Heart left ventricle (tissue), 13 donors: ENCODE measurements at regions not wholly inside any gene's neighbourhood (a gene's known extent, or its start where the extent isn't known, plus 50 kb on each side); places are given as distances from the start of the nearest gene placed in this dataset.

Experiments used
- CTCF ChIP-seq, 12 donors: fragments of 200-600 bp; sonication (generic) in 4 of 12; IDR thresholded peaks; one replicate each; pipeline versions ENCODE4 v1.5.0 to v1.8.0; 2018 to 2022; ENCODE audit warnings: antibody characterized with exemption in 12 of 12, mild to moderate bottlenecking in 5 of 12
- POLR2A ChIP-seq, 2 donors: fragments of 450-650 bp; IDR thresholded peaks; one replicate each; pipeline ENCODE4 v1.6.1; 2017; ENCODE audit warnings: antibody characterized with exemption in 2 of 2, mild to moderate bottlenecking in 2 of 2, moderate library complexity in 2 of 2
- donor health status: ischemic (EF 13 %, LVEDD 7.1; RV severe dilation, severe dysfunction).
- donor health status: DM: no; HTN: yes; CAD: no.
- donor health status: DM: no; HTN: no; CAD: no.
- donor health status: ischemic (EF 25% LVEDD 6.9; RV normal size, moderate dysfunction).
- donor health status: ischemic (EF 25% LVEDD 5.7; RV mildly dilated, moderate dysfunction).
- donor health status: ischemic (EF 35%, LVEDD 5.7; RV mildly dilated, moderate dysfunction).
- donor health status: nonischemic (EF 11% LVEDD 7.7; RV severe dilation, severe dysfunction).
- donor health status: DM: yes; HTN: yes; CAD: no.
- donor health status: PGD.
- donor health status: ischemic (EF 29% LVEDD 5.4; RV normal size, mild dysfunction).
- donor health status: nonischemic (EF 23%, LVEDD 6.1; RV moderate dilation, normal function).

- TF ChIP-seq POLR2A (IDR thresholded peaks at IDR 0.05) (no peak), CTCF (IDR thresholded peaks at IDR 0.05) (no peak)
Measured at GRCh38 chr3:113092746-113093145, 102.0 kb downstream of the GTPBP8 start.
